ENCODE measurements at regions not wholly inside any gene's neighbourhood (a gene's known extent, or its start where the extent isn't known, plus 50 kb on each side); places are given as distances from the start of the nearest gene placed in this dataset.

DNA sequence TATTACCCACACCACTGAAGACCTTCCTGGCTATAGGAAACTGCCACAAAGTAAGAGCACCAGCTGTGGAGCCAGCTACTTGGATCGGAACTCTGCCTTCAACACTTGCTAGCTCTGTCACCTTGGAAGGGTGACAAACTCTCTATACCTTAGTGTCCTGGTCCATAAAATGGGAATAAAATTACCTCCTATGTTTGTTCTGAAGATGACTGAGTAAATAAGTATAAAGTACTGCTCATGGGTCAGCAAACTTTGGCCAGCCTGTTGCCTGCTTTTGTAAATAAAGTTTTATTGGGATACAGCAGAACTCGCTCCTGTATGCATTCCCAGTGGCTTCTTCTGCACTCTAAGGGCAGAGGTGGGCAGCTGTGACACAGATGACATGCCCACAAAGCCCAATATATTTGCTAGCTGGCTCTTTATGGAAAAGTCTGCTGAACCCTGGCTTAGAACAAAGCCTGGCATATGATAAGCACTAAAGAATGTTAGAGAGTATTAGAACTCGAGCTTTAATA is 451.3 kb downstream of the TMEM182 start:
- WGBS, 2 donors = 76 to 79% methylated on average over 3 of the region's 3 CpGs
- no peak for DNase-seq
- Histone ChIP-seq H3K36me3 (no peaks in the 10 kb centered on the region), H3K9me3 (peaks cover 0 to 17% (median 0%) of the 10 kb centered on the region in 11 donors), H3K27ac (no peak overlapping the region), H3K4me3 (no peak overlapping the region), H3K27me3 (no peaks in the 10 kb centered on the region), H3K4me1 (no peaks in the 10 kb centered on the region)
- ATAC-seq = no peak
- intact Hi-C loops (cut with DNase I) = no loop called here
- TF ChIP-seq, protein P1, sequence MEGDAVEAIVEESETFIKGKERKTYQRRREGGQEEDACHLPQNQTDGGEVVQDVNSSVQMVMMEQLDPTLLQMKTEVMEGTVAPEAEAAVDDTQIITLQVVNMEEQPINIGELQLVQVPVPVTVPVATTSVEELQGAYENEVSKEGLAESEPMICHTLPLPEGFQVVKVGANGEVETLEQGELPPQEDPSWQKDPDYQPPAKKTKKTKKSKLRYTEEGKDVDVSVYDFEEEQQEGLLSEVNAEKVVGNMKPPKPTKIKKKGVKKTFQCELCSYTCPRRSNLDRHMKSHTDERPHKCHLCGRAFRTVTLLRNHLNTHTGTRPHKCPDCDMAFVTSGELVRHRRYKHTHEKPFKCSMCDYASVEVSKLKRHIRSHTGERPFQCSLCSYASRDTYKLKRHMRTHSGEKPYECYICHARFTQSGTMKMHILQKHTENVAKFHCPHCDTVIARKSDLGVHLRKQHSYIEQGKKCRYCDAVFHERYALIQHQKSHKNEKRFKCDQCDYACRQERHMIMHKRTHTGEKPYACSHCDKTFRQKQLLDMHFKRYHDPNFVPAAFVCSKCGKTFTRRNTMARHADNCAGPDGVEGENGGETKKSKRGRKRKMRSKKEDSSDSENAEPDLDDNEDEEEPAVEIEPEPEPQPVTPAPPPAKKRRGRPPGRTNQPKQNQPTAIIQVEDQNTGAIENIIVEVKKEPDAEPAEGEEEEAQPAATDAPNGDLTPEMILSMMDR (IDR thresholded peaks at IDR 0.05) = no peak

DNA sequence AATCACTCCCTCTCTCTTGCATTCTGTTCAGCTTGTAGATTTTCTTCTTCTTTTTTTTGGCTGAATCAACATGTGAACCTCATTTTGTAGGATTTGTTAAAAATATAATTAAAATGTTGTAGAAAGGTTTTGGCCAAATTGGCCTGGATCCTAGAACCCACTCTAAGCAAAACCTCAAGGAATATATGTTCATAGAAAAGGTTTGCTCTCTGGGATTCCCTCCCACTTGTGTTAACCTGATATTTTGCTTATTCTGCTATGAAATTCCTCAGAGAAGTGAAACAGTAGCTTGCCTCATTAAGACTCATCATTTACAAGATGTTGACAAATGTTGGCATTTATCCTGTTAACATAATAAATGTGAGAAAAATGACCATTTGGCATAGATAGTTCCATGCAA is 456.7 kb downstream of the TMEM182 start:
- Histone ChIP-seq H3K27ac (no peak overlapping the region), H3K4me3 (no peak overlapping the region), H3K4me1 (no peaks in the 10 kb centered on the region), H3K27me3 (no peaks in the 10 kb centered on the region), H3K36me3 (no peaks in the 10 kb centered on the region), H3K9me3 (peaks cover 0 to 17% (median 0%) of the 10 kb centered on the region in 11 donors)
- TF ChIP-seq, protein P1 (IDR thresholded peaks at IDR 0.05) = no peak
- DNase-seq (no peak), ATAC-seq (no peak)
- intact Hi-C loops (cut with DNase I) = no loop called here

DNA sequence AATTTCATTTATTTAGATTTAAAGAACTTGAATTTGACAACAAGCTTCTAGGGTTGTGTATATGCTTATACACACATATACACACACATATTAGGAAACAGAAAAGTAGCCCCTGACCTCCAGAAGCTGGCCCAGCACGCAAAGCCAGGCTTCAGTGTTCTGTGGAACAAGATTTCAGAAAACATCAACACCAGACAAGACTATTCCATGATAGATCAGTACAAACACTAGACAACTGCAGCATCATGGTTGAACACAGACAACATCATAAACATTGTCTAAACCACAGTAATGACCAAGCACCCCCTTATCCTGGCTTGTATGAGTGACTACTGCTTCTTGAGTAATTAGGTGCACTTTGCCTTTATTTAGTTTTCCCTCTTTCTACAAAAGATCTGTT is 457.6 kb downstream of the TMEM182 start:
- DNase-seq = no peak
- Histone ChIP-seq H3K36me3 (no peaks in the 10 kb centered on the region), H3K4me1 (no peaks in the 10 kb centered on the region), H3K4me3 (no peak overlapping the region), H3K9me3 (peaks cover 0 to 14% (median 0%) of the 10 kb centered on the region in 11 donors), H3K27ac (no peak overlapping the region), H3K27me3 (no peaks in the 10 kb centered on the region)
- ATAC-seq = no peak
- TF ChIP-seq, protein P1 (IDR thresholded peaks at IDR 0.05) = no peak
- intact Hi-C loops (cut with DNase I) = no loop called here
- 80 to 81% methylated on average over 1 of the region's 1 CpG for WGBS, 2 donors

DNA sequence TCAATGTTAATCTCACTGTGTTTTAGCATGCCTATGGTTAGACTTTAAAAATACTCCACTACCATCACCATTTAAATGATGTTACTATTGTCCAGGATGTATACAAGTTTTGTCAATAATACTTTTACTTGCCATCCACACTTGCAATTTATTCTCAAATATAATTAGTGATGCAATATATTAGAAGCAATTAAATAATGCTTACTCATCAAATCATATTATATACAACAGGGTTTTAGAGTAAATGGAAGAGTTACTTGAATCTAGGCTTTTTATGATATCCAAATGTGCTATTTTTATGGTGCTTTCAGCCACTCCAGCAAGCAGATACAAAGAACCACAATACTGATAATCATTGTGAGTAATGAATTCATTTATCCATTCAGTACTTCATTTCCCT is 461.1 kb downstream of the TMEM182 start:
- DNase-seq = no peak
- no peaks in the 10 kb centered on the region for H3K27me3 ChIP-seq
- no peak overlapping the region for H3K4me3 ChIP-seq
- intact Hi-C loops (cut with DNase I) = no loop called here
- H3K9me3 ChIP-seq = peaks cover 0 to 6% (median 0%) of the 10 kb centered on the region in 11 donors
- H3K4me1 ChIP-seq = no peaks in the 10 kb centered on the region
- no peak overlapping the region for H3K27ac ChIP-seq
- H3K36me3 ChIP-seq = no peaks in the 10 kb centered on the region
- TF ChIP-seq, protein P1 (IDR thresholded peaks at IDR 0.05) = no peak
- no peak for ATAC-seq
